ENCODE measurements at regions not wholly inside any gene's neighbourhood (a gene's known extent, or its start where the extent isn't known, plus 50 kb on each side); places are given as distances from the start of the nearest gene placed in this dataset.

GRCh38 chr1:168455764-168456163, 88.0 kb downstream of the XCL2 start:
- DNase-seq (ENCODE audit: low spot score), result no peak

- no peak for DNase-seq (ENCODE audit: low spot score)
Observed at GRCh38 chr1:168454211-168454815, 89.5 kb downstream of the XCL2 start.

GRCh38 chr1:168453056-168453455, 90.7 kb downstream of the XCL2 start:
- no peak for DNase-seq (ENCODE audit: low spot score)

GRCh38 chr1:168452329-168452728, 91.5 kb downstream of the XCL2 start:
- DNase-seq (ENCODE audit: low spot score), result no peak

- DNase-seq (ENCODE audit: low spot score), result no peak
Observed at GRCh38 chr1:168447871-168448270, 95.9 kb downstream of the XCL2 start.

GRCh38 chr1:168446081-168446480, 97.7 kb downstream of the XCL2 start:
- no peak for DNase-seq (ENCODE audit: low spot score)

DNA sequence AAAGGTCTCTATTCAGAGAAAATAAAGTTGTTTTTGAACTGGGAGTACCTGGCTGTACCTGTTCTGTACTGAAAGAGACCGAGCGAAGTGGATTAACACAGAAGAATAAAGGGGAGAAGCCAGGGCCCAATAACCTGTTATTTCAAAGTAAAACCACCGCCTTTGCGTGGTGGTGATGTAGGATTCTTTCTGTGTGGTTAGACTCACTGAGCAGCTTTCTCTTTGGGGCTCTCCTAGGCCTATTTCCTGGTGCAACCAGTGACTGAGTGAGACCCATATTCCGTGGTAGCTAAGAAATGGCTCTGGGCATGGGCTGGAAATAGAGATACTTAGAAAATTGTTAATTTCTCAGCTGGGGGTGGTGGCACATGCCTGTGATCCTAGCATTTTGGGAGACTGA, 99.9 kb downstream of the XCL2 start:
- no peak for DNase-seq (ENCODE audit: low spot score)

DNA sequence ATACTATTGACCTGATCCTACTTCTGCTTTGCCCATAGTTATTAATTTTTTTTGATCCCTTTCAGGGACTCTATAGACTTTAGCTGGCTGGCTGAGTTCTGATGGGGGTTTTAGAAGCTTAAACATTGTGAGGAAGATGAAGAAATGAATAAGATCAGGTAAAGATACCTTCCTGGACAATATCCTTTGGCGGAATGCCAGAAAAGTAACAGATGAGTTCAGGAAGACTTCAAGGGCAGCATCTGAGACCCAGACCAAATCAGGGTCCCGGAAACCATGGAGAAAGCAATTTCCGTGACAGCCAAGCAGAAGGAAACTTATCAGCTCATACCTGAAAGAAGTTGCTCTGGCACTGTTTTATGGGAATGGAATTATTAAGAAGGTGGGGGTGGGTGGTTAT, 100.4 kb downstream of the XCL2 start:
- DNase-seq (ENCODE audit: low spot score), result no peak

- DNase-seq (ENCODE audit: low spot score), result no peak
Observed at GRCh38 chr1:168442931-168443330, 100.9 kb downstream of the XCL2 start.

GRCh38 chr1:168441745-168442144, 102.1 kb downstream of the XCL2 start:
- no peak for DNase-seq (ENCODE audit: low spot score)

- peak; percentile 83 for DNase-seq (ENCODE audit: low spot score)
Observed at GRCh38 chr1:168439456-168440375, 104.1 kb downstream of the XCL2 start.

GRCh38 chr1:168438626-168439025, 105.2 kb downstream of the XCL2 start:
- DNase-seq (ENCODE audit: low spot score), result no peak

DNA sequence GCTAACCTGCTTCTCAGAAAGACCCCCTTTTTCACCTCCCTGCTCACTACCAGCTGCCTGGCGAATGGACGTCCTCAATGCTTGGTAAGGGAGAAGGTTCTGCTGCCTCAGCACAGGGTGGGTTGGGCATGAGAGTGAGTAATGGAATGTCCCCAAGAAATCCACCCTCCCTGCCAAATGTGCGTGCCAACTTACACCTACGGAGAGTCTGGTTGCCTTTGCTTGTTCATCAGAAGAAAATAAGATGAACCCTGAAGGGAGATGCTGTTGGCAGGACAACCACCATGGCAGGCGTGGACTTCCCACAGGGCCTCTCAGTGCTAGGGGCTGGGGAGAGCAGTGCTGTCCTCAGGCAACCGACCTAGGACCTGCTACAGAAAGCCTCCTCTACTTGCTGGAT, 106.0 kb downstream of the XCL2 start:
- no peak for DNase-seq (ENCODE audit: low spot score)

DNA sequence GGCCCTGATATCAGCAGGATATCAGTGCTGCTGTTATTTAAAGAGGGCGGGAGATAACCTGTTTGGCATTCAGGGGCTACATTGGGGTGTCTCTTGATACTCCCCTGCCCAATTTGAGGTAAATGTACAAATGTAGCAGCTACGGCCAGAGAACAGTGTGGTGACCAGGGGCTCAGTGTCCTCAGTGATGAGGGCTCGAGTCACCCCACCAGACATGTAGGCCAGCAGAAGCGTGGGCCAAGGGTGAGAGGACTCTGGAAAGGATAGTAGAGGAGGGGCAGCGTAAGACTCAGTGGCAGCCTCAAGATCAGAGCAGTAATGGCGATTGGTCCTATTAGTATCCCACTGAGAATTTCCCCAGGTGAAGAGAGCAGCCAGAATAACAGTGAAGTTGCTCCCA, 108.4 kb downstream of the XCL2 start:
- DNase-seq (ENCODE audit: low spot score), result no peak

GRCh38 chr1:168433238-168433637, 110.6 kb downstream of the XCL2 start:
- DNase-seq (ENCODE audit: low spot score), result no peak

- DNase-seq (ENCODE audit: low spot score), result no peak
Observed at GRCh38 chr1:168431882-168432281, 111.9 kb downstream of the XCL2 start.

- no peak for DNase-seq (ENCODE audit: low spot score)
Observed at GRCh38 chr1:168430321-168430720, 113.5 kb downstream of the XCL2 start.

DNA sequence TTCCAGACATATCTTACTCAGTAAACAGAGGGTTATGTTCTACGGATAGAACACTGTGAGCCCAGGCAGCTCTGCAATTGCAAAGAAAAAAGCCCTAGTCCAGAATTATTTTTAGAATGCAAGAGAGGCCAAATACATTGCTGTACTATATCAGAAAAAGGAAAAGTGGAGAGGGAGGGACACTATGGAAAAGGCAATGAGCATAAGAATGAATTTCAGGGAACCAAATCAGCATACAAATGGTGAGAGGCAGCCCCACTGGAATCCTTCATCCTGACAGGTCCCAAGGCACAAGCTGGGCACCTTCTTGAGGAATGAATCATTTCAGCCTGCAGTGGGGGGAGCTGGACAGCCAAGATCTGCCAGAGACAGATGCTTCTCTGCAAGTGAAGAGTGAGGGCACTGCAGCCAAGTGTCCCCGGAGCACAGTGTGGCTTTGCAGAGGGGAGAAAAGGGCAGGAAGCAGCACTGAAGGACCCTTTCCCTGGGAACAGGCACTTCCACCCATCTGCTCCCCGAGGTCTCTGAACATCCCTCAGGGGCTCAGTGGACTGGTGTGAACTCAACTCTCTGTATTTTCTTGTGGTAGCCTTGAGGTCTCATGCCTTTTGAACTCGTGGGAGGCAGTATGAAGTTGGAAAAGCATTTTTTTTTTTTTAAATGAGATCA, 115.6 kb downstream of the XCL2 start:
- no peak for DNase-seq (ENCODE audit: low spot score)

GRCh38 chr1:168427051-168427450, 116.7 kb downstream of the XCL2 start:
- no peak for DNase-seq (ENCODE audit: low spot score)

DNA sequence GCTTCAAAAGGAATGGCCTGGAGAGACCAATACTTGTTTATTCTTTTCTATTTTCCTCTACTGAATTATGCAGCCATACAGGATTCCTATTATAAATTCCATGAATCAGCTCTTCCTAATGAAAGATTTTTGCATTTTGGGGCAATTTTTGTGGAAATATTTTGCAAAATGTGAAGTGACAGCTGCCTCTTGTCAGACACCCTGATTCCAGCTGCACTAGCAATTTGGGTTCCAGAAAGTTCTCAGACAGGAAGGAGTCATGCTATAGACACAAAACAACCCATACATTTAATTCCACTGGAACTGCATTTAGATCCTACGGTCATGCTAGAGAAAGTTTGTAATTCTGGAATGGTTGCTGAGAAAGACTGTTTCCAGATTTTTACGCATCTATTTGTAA, 119.5 kb downstream of the XCL2 start:
- no peak for DNase-seq (ENCODE audit: low spot score)

- DNase-seq (ENCODE audit: low spot score), result no peak
Observed at GRCh38 chr1:168422203-168422847, 121.5 kb downstream of the XCL2 start.

DNA sequence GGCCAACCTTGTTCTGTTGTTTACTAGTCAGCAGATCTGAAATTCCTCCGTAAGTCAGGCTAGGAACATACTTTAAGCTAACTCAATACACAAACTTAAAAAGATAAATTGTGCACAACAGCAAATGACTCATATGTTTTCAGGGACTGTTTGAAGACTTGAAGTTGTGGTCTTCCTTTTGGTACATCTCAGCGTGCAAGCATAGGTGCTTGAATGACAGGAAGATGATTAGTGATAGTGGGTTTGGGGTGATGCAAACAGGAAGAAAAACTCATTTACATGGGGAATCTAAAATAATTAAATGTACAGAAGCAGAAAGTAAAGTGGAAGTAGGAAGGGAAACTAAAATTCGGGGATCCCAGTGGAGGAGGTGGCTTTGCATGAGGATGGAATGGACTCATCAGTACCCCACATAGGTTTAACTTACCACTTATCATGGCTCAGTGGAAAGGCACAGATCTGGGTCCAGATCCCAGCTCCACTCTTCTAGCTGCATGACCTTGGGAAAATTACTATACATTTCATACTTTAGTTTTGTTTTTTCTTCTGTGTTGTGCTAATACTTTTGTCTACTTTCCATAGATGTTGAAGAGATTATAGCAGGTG, 122.3 kb downstream of the XCL2 start:
- DNase-seq (ENCODE audit: low spot score), result no peak
